ENCODE measurements at regions not wholly inside any gene's neighbourhood (a gene's known extent, or its start where the extent isn't known, plus 50 kb on each side); places are given as distances from the start of the nearest gene placed in this dataset.

DNA sequence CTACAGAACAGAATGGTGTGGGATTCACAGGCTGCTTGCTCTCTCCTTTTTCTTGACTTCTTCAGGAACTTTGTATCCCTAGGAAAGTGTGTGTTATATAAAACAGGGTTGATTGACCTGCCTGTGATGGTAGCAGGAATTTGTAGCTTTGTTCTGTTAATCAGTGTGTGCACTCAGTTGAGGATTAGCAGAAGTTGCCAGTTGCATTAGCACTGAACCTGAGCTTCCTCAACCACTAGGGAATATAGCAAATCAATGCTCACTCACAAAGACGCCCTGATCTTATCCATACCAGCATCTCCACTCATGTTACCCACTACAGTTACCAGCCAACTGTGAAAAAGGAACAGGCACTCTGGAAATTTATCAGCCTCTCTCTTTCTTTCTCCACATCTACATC lies 319.1 kb upstream of the EMCN start:
- no peaks in the 10 kb centered on the region for H3K9me3 ChIP-seq
- TF ChIP-seq, protein P1, sequence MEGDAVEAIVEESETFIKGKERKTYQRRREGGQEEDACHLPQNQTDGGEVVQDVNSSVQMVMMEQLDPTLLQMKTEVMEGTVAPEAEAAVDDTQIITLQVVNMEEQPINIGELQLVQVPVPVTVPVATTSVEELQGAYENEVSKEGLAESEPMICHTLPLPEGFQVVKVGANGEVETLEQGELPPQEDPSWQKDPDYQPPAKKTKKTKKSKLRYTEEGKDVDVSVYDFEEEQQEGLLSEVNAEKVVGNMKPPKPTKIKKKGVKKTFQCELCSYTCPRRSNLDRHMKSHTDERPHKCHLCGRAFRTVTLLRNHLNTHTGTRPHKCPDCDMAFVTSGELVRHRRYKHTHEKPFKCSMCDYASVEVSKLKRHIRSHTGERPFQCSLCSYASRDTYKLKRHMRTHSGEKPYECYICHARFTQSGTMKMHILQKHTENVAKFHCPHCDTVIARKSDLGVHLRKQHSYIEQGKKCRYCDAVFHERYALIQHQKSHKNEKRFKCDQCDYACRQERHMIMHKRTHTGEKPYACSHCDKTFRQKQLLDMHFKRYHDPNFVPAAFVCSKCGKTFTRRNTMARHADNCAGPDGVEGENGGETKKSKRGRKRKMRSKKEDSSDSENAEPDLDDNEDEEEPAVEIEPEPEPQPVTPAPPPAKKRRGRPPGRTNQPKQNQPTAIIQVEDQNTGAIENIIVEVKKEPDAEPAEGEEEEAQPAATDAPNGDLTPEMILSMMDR (IDR thresholded peaks at IDR 0.05), result no peak
- H3K4me1 ChIP-seq, result no peaks in the 10 kb centered on the region
- no peak overlapping the region for H3K4me3 ChIP-seq
- intact Hi-C loops (cut with DNase I), result no loop called here
- no peaks in the 10 kb centered on the region for H3K36me3 ChIP-seq
- H3K27ac ChIP-seq, result no peak overlapping the region
- H3K27me3 ChIP-seq, result no peaks in the 10 kb centered on the region
- H3K9ac ChIP-seq (ENCODE audit: low read depth in 2 of 2, low read length in 2 of 2), result no peak overlapping the region
- no peak for DNase-seq

DNA sequence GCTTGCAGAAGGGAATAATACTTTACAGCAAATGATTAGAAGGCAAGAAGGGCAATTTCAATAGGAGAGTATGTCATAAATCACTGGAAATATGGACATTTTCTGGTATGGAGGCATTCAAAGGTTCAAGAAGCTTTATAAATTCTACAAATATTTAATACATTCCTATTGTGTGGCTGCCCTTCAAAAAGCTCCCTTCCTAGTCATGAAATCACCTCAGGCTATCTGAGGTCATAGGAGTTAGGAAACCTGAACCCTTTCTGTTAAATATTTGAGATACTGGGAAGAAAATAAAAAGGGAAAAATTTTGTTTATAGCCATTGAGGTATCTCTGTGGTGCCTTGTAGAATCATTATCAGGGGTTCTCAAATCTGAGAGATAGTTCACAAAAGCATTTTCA lies 316.8 kb upstream of the EMCN start:
- no peak overlapping the region for H3K9ac ChIP-seq (ENCODE audit: low read depth in 2 of 2, low read length in 2 of 2)
- H3K36me3 ChIP-seq, result no peaks in the 10 kb centered on the region
- intact Hi-C loops (cut with DNase I), result no loop called here
- no peaks in the 10 kb centered on the region for H3K4me1 ChIP-seq
- no peaks in the 10 kb centered on the region for H3K27me3 ChIP-seq
- no peak overlapping the region for H3K27ac ChIP-seq
- no peak overlapping the region for H3K4me3 ChIP-seq
- DNase-seq, result no peak
- TF ChIP-seq, protein P1 (IDR thresholded peaks at IDR 0.05), result no peak
- no peaks in the 10 kb centered on the region for H3K9me3 ChIP-seq

DNA sequence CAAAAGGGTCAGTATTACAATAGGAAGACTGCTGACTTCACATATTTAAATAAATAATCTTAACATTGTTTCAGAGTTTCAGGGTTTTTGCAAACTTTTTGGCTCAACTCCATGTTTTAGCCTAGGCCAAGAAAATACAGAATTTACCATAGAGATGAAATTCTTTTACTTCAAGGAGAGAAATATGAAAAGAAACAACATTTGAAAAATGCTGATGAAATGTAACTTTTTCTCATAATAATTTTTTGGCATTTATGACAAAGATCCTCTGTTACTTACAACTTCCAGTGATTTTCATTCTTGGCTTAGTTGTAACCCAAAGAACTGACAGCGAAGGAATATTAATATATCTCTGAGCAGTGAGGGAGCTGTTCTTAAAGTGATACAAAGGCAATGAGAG lies 316.1 kb upstream of the EMCN start:
- intact Hi-C loops (cut with DNase I), result no loop called here
- no peak overlapping the region for H3K27ac ChIP-seq
- H3K36me3 ChIP-seq, result no peaks in the 10 kb centered on the region
- H3K9me3 ChIP-seq, result no peaks in the 10 kb centered on the region
- TF ChIP-seq, protein P1 (IDR thresholded peaks at IDR 0.05), result no peak
- DNase-seq, result no peak
- no peak overlapping the region for H3K4me3 ChIP-seq
- H3K9ac ChIP-seq (ENCODE audit: low read depth in 2 of 2, low read length in 2 of 2), result no peak overlapping the region
- H3K4me1 ChIP-seq, result no peaks in the 10 kb centered on the region
- no peaks in the 10 kb centered on the region for H3K27me3 ChIP-seq

DNA sequence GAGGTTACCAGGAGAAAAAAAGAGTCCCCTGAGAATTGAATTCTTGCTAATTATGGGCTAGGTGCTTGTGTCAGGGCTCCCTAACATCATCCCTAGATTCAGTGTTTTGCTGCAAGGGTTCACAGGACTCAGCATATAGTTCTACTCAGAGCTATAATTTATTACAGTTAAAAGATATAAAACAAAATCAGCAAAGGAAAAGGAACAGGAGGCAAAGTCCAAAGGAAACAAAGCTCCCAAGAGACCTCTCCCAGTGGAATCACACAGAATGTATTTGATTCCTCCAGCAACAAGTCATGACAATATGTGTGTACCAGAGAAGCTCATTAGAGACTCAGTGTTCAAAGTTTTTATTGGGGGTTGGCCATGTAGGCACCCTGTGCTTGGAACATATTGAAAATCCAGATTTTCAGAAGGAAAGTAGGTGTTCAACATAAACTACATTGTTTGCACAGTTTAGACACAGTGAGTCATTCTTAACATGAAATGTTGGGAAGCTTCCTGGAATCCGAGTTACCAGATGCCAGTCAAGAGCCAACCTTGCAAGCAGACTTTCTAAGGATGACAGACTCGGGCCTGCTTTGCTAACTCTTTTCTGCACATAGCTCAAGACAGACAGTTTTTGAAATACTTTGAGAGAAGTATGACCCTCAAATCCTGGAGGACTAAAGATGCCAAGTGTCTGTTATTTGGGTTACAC lies 311.3 kb upstream of the EMCN start:
- H3K9ac ChIP-seq (ENCODE audit: low read depth in 2 of 2, low read length in 2 of 2), result no peak overlapping the region
- H3K27me3 ChIP-seq, result no peaks in the 10 kb centered on the region
- H3K36me3 ChIP-seq, result no peaks in the 10 kb centered on the region
- intact Hi-C loops (cut with DNase I), result no loop called here
- TF ChIP-seq, protein P1 (IDR thresholded peaks at IDR 0.05), result no peak
- no peak for DNase-seq
- no peaks in the 10 kb centered on the region for H3K4me1 ChIP-seq
- no peaks in the 10 kb centered on the region for H3K9me3 ChIP-seq
- H3K27ac ChIP-seq, result no peak overlapping the region
- H3K4me3 ChIP-seq, result no peak overlapping the region

DNA sequence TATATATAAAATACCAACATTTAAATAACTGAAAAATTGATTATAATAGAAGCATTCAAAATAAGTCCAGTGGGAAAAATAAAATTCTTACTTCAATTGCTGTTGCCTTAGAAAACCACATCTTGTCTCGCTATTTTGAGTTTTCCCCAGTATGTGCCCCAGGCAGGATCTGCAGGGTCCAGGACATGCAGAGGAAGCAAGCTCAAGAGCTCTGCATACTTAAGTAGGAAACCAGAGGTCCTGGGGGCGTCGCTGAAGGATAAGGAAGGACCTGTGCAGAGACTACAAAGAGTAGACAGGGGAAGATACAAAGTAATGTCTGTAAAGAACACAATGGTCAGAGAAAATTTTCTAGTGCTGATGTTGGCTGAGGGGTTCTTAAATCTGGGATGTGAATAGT lies 310.5 kb upstream of the EMCN start:
- Histone ChIP-seq H3K4me1 (no peaks in the 10 kb centered on the region), H3K9me3 (no peaks in the 10 kb centered on the region), H3K36me3 (no peaks in the 10 kb centered on the region), H3K9ac (ENCODE audit: low read depth in 2 of 2, low read length in 2 of 2) (no peak overlapping the region), H3K27me3 (no peaks in the 10 kb centered on the region), H3K27ac (no peak overlapping the region), H3K4me3 (no peak overlapping the region)
- no peak for DNase-seq
- intact Hi-C loops (cut with DNase I), result no loop called here
- TF ChIP-seq, protein P1 (IDR thresholded peaks at IDR 0.05), result no peak
